NB4 (cell line): ENCODE measurements at regions not wholly inside any gene's neighbourhood (a gene's known extent, or its start where the extent isn't known, plus 50 kb on each side); places are given as distances from the start of the nearest gene placed in this dataset.

Source experiments
- DNase-seq: peaks from one replicate; pipeline ENCODE4 v3.0.0; 2010; ENCODE audit warnings: low read depth
- H3K4me3 ChIP-seq: one replicate; pipeline ENCODE4 v1.5.1; 2011; ENCODE audit warnings: mild to moderate bottlenecking, low read depth, low read length, moderate library complexity
- MAX ChIP-seq: IDR thresholded peaks from 2 replicates; pipeline ENCODE4 v1.6.1; 2011; ENCODE audit warnings: low read depth, low read length
- MYC ChIP-seq: IDR thresholded peaks from 2 replicates; pipeline ENCODE4 v1.6.1; 2011; ENCODE audit warnings: low read depth, low read length
- POLR2A ChIP-seq: IDR thresholded peaks from 2 replicates; pipeline ENCODE4 v1.6.1; 2011; ENCODE audit warnings: mild to moderate bottlenecking; ENCODE audit not compliant: insufficient read length; ENCODE audit errors: extremely low read depth
- TF ChIP-seq, protein P1 (sequence below): IDR thresholded peaks from one replicate; pipeline ENCODE4 v1.5.1; 2012; ENCODE audit warnings: low read depth, low read length

DNA sequence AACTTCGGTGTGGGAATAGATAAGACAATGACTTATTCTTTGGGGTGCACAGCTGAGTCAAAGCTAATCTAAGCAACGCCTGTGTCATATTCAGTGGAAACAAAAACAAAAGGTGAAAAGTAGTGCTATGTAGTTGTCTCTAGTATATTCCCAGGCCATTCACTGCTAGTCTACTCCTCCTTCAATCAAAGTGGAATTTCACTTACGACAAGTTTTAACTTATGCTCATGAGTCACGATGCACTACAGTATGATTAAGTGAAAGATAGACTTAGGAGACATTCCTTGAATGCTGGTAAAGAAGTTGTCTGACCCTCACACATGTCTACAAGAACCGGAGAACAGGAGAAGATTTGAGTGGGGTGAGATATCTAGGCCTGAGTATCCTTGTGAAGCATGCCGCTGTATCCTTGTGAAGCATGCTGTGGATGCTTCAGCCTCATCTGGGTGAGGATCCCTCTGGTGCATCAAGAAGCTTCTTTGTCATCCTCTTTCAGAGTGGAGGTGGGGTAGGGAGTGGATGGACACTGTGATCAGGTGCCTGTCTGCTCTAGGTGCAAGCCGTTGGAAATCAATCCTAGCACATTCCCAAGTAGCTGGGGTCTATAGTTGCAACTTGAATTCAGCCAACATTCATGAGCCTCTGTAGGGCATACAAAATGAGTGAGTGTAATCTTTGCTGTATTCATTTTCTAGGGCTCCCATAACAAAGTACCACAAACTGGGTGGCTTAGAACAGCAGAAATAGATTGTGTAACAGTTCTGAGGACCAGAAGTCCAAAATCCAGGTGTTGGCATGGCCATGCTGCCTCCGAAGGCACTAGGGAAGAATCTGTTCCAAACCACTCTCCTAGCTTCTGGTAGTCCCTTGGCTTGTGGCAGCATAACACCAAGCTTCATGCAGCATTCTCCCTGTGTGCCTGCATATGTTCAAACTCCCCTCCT, 173.5 kb upstream of the FN1 start:
- TF ChIP-seq, protein P1, sequence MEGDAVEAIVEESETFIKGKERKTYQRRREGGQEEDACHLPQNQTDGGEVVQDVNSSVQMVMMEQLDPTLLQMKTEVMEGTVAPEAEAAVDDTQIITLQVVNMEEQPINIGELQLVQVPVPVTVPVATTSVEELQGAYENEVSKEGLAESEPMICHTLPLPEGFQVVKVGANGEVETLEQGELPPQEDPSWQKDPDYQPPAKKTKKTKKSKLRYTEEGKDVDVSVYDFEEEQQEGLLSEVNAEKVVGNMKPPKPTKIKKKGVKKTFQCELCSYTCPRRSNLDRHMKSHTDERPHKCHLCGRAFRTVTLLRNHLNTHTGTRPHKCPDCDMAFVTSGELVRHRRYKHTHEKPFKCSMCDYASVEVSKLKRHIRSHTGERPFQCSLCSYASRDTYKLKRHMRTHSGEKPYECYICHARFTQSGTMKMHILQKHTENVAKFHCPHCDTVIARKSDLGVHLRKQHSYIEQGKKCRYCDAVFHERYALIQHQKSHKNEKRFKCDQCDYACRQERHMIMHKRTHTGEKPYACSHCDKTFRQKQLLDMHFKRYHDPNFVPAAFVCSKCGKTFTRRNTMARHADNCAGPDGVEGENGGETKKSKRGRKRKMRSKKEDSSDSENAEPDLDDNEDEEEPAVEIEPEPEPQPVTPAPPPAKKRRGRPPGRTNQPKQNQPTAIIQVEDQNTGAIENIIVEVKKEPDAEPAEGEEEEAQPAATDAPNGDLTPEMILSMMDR = no peak
- TF ChIP-seq MYC (no peak), POLR2A (no peak), MAX (no peak)
- DNase-seq = no peak
- no peak overlapping the region for H3K4me3 ChIP-seq

DNA sequence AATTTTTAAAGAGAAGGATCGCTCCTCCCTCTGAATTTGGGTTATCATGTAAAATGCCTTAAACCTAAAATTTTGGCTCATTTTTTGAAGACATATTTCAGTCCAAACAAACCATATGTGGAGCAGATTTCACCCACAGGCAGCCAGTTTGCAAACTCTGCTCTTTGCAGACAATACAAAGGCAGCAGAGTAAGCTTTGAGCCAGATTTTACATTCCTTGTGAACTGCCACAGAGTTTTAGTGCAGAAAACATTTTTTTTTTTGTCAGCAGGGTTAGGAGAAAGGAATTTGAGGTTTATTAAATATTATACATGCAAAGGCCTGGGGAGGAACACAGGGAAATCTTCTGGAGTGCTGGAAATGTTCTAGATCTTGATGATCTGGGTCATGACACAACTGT, 171.9 kb upstream of the FN1 start:
- no peak overlapping the region for H3K4me3 ChIP-seq
- no peak for DNase-seq
- no peak for TF ChIP-seq MYC
- TF ChIP-seq, protein P1 = no peak
- no peak for TF ChIP-seq MAX
- no peak for TF ChIP-seq POLR2A

- no peak overlapping the region for H3K4me3 ChIP-seq
- no peak for DNase-seq
- TF ChIP-seq POLR2A (no peak), MYC (no peak), MAX (no peak)
- TF ChIP-seq, protein P1 = no peak
These were observed 170.4 kb upstream of the FN1 start for GRCh38 chr2:215606219-215606618.

- H3K4me3 ChIP-seq = no peak overlapping the region
- TF ChIP-seq MYC (no peak), MAX (no peak), POLR2A (no peak)
- TF ChIP-seq, protein P1 = no peak
- DNase-seq = no peak
These were observed 169.3 kb upstream of the FN1 start for GRCh38 chr2:215605214-215605613.

GRCh38 chr2:215604606-215605005, 168.7 kb upstream of the FN1 start:
- TF ChIP-seq MYC = no peak
- TF ChIP-seq, protein P1 = no peak
- no peak for TF ChIP-seq MAX
- DNase-seq = no peak
- no peak overlapping the region for H3K4me3 ChIP-seq
